K562 (cell line): ENCODE measurements at regions not wholly inside any gene's neighbourhood (a gene's known extent, or its start where the extent isn't known, plus 50 kb on each side); places are given as distances from the start of the nearest gene placed in this dataset.

Experiments
- ESRRA ChIP-seq: fragments of 450-650 bp; IDR thresholded peaks from 2 replicates; pipeline ENCODE4 v1.6.1; 2014; ENCODE audit warnings: low read depth, mild to moderate bottlenecking, moderate library complexity, borderline replicate concordance
- FOXK2 ChIP-seq, 2 experiments: fragments of 450-650 bp; IDR thresholded peaks in 1 of 2; conservative IDR thresholded peaks in 1 of 2; 2 replicates each; pipeline ENCODE4 v1.6.1; 2016; ENCODE audit warnings: low read depth in 2 of 2, mild to moderate bottlenecking in 1 of 2

DNA sequence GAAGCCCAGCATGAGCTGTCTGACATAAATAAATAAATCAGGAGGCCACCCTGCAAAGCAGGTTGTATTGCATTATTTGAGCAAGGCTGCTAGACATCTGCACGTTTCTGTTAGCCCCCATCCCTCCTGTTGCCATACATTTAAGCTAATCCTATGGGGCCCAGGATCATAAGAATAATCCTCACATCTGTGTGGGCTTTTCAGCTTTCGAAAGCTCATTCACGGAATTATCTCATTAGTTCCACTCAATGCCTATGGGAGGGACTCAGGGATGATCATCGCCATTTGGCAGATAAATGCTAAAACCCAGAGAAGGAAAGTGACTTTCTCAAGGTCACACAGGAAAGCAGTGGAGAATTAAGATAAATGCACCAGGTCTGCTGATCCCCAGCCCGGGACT, 123.4 kb downstream of the TLE3 start:
- TF ChIP-seq FOXK2 (conservative IDR thresholded peaks at IDR 0.05 in 1 of 2, IDR thresholded peaks at IDR 0.05 in 1 of 2; ENCODE audit: low read depth in 2 of 2) (no peak), ESRRA (no peak)
